HCT116 (cell line): ENCODE measurements at regions not wholly inside any gene's neighbourhood (a gene's known extent, or its start where the extent isn't known, plus 50 kb on each side); places are given as distances from the start of the nearest gene placed in this dataset.

Experiments
- ATAC-seq: fragments of 200-7000 bp; cut with Tn5 transposase; 2 replicates; pipeline ENCODE4 v1.9.1; 2020; ENCODE audit warnings: mild to moderate bottlenecking, moderate library complexity
- BruUV-seq: library from RNA; stranded (reverse); fragments of 400-500 nt; replicated peaks from 2 replicates; lab custom pipeline; 2021; lab: Mats Ljungman, UMichigan
- CTCF ChIA-PET: fragments of 300-600 bp; sonication (Branson Sonifier 250); formaldehyde crosslinking; loops from one replicate; lab custom pipeline; 2021; ENCODE audit warnings: antibody characterized with exemption; lab: Charles Lee
- POLR2A ChIA-PET: fragments of 300-600, 350-600 bp; sonication (Branson Sonifier 250); formaldehyde crosslinking; loops from one replicate; lab custom pipeline; 2021; ENCODE audit warnings: antibody characterized with exemption; lab: Charles Lee
- RAD21 ChIA-PET, 2 experiments: fragments of 300-600 bp; sonication (Branson Sonifier 250); formaldehyde crosslinking; loops; one replicate each; lab custom pipeline; 2023; ENCODE audit warnings: low total read pairs in 2 of 2; ENCODE audit not compliant: uncharacterized antibody in 2 of 2, unreplicated experiment in 2 of 2, low non-redundant PET in 1 of 2; lab: Charles Lee
- DNase-seq: peaks from one replicate; pipeline ENCODE4 v3.0.0-alpha.2; 2010; ENCODE audit warnings: low read depth, low spot score
- H2AFZ ChIP-seq: fragments of 200-600 bp; shearing (Covaris generic), sonication (generic); 2 replicates; pipeline ENCODE4 v1.6.1; 2017; ENCODE audit warnings: low read depth, mixed run types, mixed read lengths, antibody characterized with exemption, low read length; ENCODE audit not compliant: poor library complexity, severe bottlenecking
- H3K27ac ChIP-seq: 2 replicates; pipeline ENCODE4 v1.5.1; 2012; ENCODE audit warnings: low read depth, low read length
- H3K27me3 ChIP-seq: fragments of 200-600 bp; sonication (generic); 2 replicates; pipeline ENCODE4 v1.6.1; 2016; ENCODE audit warnings: mixed run types, low read length, mixed read lengths; ENCODE audit not compliant: insufficient read depth
- H3K36me3 ChIP-seq, 2 experiments: fragments of 200-500 bp in 1 of 2; fragments of 200-600 bp in 1 of 2; sonication (Bioruptor generic) in 1 of 2; sonication (generic) in 1 of 2; 2 replicates each; pipeline versions ENCODE4 v1.5.1 to v1.6.1; 2014 to 2016; ENCODE audit warnings: low read length in 2 of 2, inconsistent platforms in 1 of 2, mixed read lengths in 1 of 2, mixed run types in 1 of 2; ENCODE audit not compliant: insufficient read depth in 2 of 2, control insufficient read depth in 1 of 2
- H3K4me1 ChIP-seq, 2 experiments: fragments of 200-600 bp in 1 of 2; sonication (generic) in 1 of 2; 2 replicates each; pipeline versions ENCODE4 v1.5.1 to v1.6.1; 2012 to 2017; ENCODE audit warnings: low read length in 2 of 2, inconsistent platforms in 1 of 2, mild to moderate bottlenecking in 1 of 2, mixed read lengths in 1 of 2, mixed run types in 1 of 2, moderate library complexity in 1 of 2; ENCODE audit not compliant: insufficient read depth in 2 of 2, control insufficient read depth in 1 of 2
- H3K4me2 ChIP-seq: fragments of 200-600 bp; sonication (generic); 2 replicates; pipeline ENCODE4 v1.6.1; 2017; ENCODE audit warnings: mixed run types, low read length, mixed read lengths
- H3K4me3 ChIP-seq, 2 experiments: fragments of 200-600 bp in 1 of 2; sonication (generic) in 1 of 2; replicated peaks in 1 of 2; 2 replicates each; pipeline ENCODE4 v1.5.1; 2011 to 2016; ENCODE audit warnings: low read length in 2 of 2, control low read depth in 1 of 2, low read depth in 1 of 2, mild to moderate bottlenecking in 1 of 2, mixed read lengths in 1 of 2, mixed run types in 1 of 2
- H3K79me2 ChIP-seq: fragments of 200-600 bp; sonication (generic); 2 replicates; pipeline ENCODE4 v1.6.1; 2017; ENCODE audit warnings: mild to moderate bottlenecking, mixed run types, low read length, moderate library complexity, mixed read lengths; ENCODE audit not compliant: insufficient read depth
- H3K9ac ChIP-seq: fragments of 200-600 bp; sonication (generic); 2 replicates; pipeline ENCODE4 v1.6.1; 2016; ENCODE audit warnings: low read length, mixed read lengths
- H3K9me2 ChIP-seq: fragments of 200-600 bp; sonication (generic), shearing (Covaris generic); 2 replicates; pipeline ENCODE4 v1.6.1; 2017; ENCODE audit warnings: mixed run types, mild to moderate bottlenecking, moderate library complexity; ENCODE audit not compliant: insufficient read depth
- H3K9me3 ChIP-seq, 2 experiments: fragments of 200-500 bp in 1 of 2; fragments of 200-600 bp in 1 of 2; sonication (Bioruptor generic) in 1 of 2; sonication (generic) in 1 of 2; 2 replicates each; pipeline ENCODE4 v1.6.1; 2014 to 2017; ENCODE audit warnings: low read length in 2 of 2, mixed read lengths in 2 of 2, inconsistent platforms in 1 of 2, low read depth in 1 of 2, mild to moderate bottlenecking in 1 of 2, mixed run types in 1 of 2, moderate library complexity in 1 of 2; ENCODE audit not compliant: control insufficient read depth in 1 of 2, insufficient read depth in 1 of 2
- H4K20me1 ChIP-seq: fragments of 200-600 bp; sonication (generic), shearing (Covaris generic); 2 replicates; pipeline ENCODE4 v1.6.1; 2017; ENCODE audit warnings: mixed run types, mild to moderate bottlenecking, moderate library complexity; ENCODE audit not compliant: insufficient read depth
- ATF3 ChIP-seq: IDR thresholded peaks from 2 replicates; pipeline ENCODE4 v1.6.1; 2012
- CEBPB ChIP-seq: IDR thresholded peaks from 2 replicates; pipeline ENCODE4 v1.6.1; 2012; ENCODE audit warnings: low read depth
- EGR1 ChIP-seq: IDR thresholded peaks from 2 replicates; pipeline ENCODE4 v1.6.1; 2012; ENCODE audit warnings: low read depth
- ELF1 ChIP-seq: IDR thresholded peaks from 2 replicates; pipeline ENCODE4 v1.6.1; 2012; ENCODE audit warnings: low read depth, borderline replicate concordance
- EZH2phosphoT487 ChIP-seq: fragments of 200-600 bp; IDR thresholded peaks from 2 replicates; pipeline ENCODE4 v1.6.1; 2018; ENCODE audit warnings: antibody characterized with exemption, borderline replicate concordance
- FOSL1 ChIP-seq: IDR thresholded peaks from 2 replicates; pipeline ENCODE4 v1.6.1; 2012; ENCODE audit warnings: low read depth
- MAX ChIP-seq: IDR thresholded peaks from 2 replicates; pipeline ENCODE4 v1.6.1; 2012
- POLR2AphosphoS5 ChIP-seq: IDR thresholded peaks from 2 replicates; pipeline ENCODE4 v1.6.1; 2011; ENCODE audit warnings: mild to moderate bottlenecking, low read depth, low read length, moderate library complexity
- SP1 ChIP-seq: IDR thresholded peaks from 2 replicates; pipeline ENCODE4 v1.6.1; 2012; ENCODE audit warnings: low read depth
- SRF ChIP-seq: IDR thresholded peaks from 2 replicates; pipeline ENCODE4 v1.6.1; 2012; ENCODE audit warnings: low read depth
- TCF7L2 ChIP-seq: IDR thresholded peaks from 2 replicates; pipeline ENCODE4 v1.7.0; 2011; ENCODE audit warnings: borderline replicate concordance, inconsistent platforms; ENCODE audit not compliant: insufficient read depth, insufficient read length; ENCODE audit errors: extremely low read depth
- YY1 ChIP-seq: IDR thresholded peaks from 2 replicates; pipeline ENCODE4 v1.6.1; 2011; ENCODE audit warnings: low read length, low read depth, moderate library complexity, mild to moderate bottlenecking; ENCODE audit not compliant: insufficient replicate concordance; ENCODE audit errors: extremely low read depth
- ZFX ChIP-seq: fragments of 450-650 bp; IDR thresholded peaks from 2 replicates; pipeline ENCODE4 v1.6.1; 2017
- ZNF274 ChIP-seq: fragments of 200-500 bp; sonication (Bioruptor generic); IDR thresholded peaks from 2 replicates; pipeline ENCODE4 v1.6.1; 2014; ENCODE audit warnings: mild to moderate bottlenecking, low read depth, low read length, inconsistent platforms
- intact Hi-C: fragments of 100-400 bp; cut with micrococcal nuclease; formaldehyde crosslinking; loops from 2 replicates; pipeline ENCODE4 v1.10.0; 2022
- TF ChIP-seq, protein P1 (sequence below): IDR thresholded peaks from 2 replicates; pipeline ENCODE4 v1.6.1; 2011; ENCODE audit warnings: mild to moderate bottlenecking, low read length, moderate library complexity; ENCODE audit not compliant: insufficient replicate concordance; ENCODE audit errors: extremely low read depth

GRCh38 chr6:26220145-26220970 lies 133.1 kb downstream of the HFE start:
- no TSS peak for BruUV-seq
- no peak overlapping the region for H3K4me3 ChIP-seq

DNA sequence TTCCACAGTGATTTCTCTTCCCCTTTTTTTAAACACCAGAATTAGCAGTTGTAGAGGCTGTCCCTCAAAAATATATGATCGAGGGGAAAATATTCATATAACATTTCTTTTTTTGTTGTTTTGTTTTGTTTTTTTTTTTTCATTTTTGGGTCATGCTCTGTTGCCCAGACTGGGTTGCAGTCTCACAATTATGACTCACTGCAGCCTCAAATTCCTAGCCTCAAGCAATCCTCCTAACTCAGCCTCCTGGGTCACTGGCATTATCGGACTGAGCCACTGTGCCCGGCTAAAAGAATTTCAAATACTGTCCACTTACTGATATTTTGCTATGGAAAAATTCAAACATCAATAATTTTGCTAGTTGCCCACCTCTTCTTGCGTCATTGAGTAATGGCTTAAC lies 134.0 kb downstream of the HFE start:
- Histone ChIP-seq H3K27me3 (no peaks in the 10 kb centered on the region), H3K4me3 (no peak overlapping the region), H2AFZ (no peak overlapping the region), H3K4me1 (peaks cover 11 to 29% of the 10 kb centered on the region in 2 experiments; a peak in 3 of 4 replicates), H3K79me2 (no peaks in the 10 kb centered on the region), H3K27ac (no peak overlapping the region), H3K9me2 (no peaks in the 10 kb centered on the region), H3K9ac (no peak overlapping the region), H3K9me3 (peaks cover 0 to 1% of the 10 kb centered on the region in 2 experiments; a peak in 1 of 4 replicates), H3K36me3 (peaks cover 3 to 9% of the 10 kb centered on the region in 2 experiments; a peak in 2 of 4 replicates), H4K20me1 (no peaks in the 10 kb centered on the region), H3K4me2 (no peak overlapping the region)
- RAD21 ChIA-PET, result no interaction called here
- BruUV-seq, result no TSS peak
- CTCF ChIA-PET, result interaction anchor here (1.1 kb wide), 1 partner anchor 101 kb away, joined by 3 read pairs; no protein-coding TSS in a partner anchor
- intact Hi-C loops, result no loop called here
- POLR2A ChIA-PET, result interaction anchor here (1.4 kb wide), 2 partner anchors 22 to 97 kb away, joined by 4 to 6 read pairs; a partner anchor contains a TSS
- no peak for ATAC-seq
- no peak for DNase-seq
- TF ChIP-seq SRF (no peak), FOSL1 (no peak), SP1 (no peak), ZFX (no peak), MAX (no peak), TCF7L2 (no peak), EZH2phosphoT487 (no peak), ZNF274 (no peak), YY1 (no peak), ELF1 (no peak), CEBPB (no peak), ATF3 (no peak)
- TF ChIP-seq, protein P1, sequence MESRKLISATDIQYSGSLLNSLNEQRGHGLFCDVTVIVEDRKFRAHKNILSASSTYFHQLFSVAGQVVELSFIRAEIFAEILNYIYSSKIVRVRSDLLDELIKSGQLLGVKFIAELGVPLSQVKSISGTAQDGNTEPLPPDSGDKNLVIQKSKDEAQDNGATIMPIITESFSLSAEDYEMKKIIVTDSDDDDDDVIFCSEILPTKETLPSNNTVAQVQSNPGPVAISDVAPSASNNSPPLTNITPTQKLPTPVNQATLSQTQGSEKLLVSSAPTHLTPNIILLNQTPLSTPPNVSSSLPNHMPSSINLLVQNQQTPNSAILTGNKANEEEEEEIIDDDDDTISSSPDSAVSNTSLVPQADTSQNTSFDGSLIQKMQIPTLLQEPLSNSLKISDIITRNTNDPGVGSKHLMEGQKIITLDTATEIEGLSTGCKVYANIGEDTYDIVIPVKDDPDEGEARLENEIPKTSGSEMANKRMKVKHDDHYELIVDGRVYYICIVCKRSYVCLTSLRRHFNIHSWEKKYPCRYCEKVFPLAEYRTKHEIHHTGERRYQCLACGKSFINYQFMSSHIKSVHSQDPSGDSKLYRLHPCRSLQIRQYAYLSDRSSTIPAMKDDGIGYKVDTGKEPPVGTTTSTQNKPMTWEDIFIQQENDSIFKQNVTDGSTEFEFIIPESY, result no peak

More at GRCh38 chr6:26220145-26220970, 133.1 kb downstream of the HFE start:
- intact Hi-C loops, result no loop called here
- H3K79me2 ChIP-seq, result no peaks in the 10 kb centered on the region
- no peaks in the 10 kb centered on the region for H3K9me2 ChIP-seq
- H3K27me3 ChIP-seq, result no peaks in the 10 kb centered on the region
- ATAC-seq, result no peak
- H4K20me1 ChIP-seq, result no peaks in the 10 kb centered on the region
- H3K4me2 ChIP-seq, result no peak overlapping the region
- no peak overlapping the region for H3K27ac ChIP-seq
- ChIA-PET RAD21 (no interaction called here), CTCF (interaction anchor here (1.1 kb wide), 1 partner anchor 102 kb away, joined by 3 read pairs; no protein-coding TSS in a partner anchor), POLR2A (interaction anchor here (0.7 to 1.4 kb wide), 4 partner anchors 15 to 97 kb away, joined by 3 to 6 read pairs (median 4); a partner anchor contains a TSS)
- peaks cover 0 to 5% of the 10 kb centered on the region in 2 experiments; a peak in 1 of 4 replicates for H3K36me3 ChIP-seq
- H3K9ac ChIP-seq, result no peak overlapping the region
- peaks cover 0 to 3% of the 10 kb centered on the region in 2 experiments; a peak in 1 of 4 replicates for H3K9me3 ChIP-seq
- TF ChIP-seq CEBPB, result no peak
- TF ChIP-seq EGR1, result no peak
- TF ChIP-seq MAX, result no peak
- TF ChIP-seq FOSL1, result no peak
- TF ChIP-seq EZH2phosphoT487, result no peak
- TF ChIP-seq ZNF274, result no peak
- no peak for TF ChIP-seq POLR2AphosphoS5
- DNase-seq, result no peak
- peaks cover 11 to 29% of the 10 kb centered on the region in 2 experiments; a peak in 3 of 4 replicates for H3K4me1 ChIP-seq
- no peak overlapping the region for H2AFZ ChIP-seq
